NT2/D1 (cell line): ENCODE measurements at regions not wholly inside any gene's neighbourhood (a gene's known extent, or its start where the extent isn't known, plus 50 kb on each side); places are given as distances from the start of the nearest gene placed in this dataset.

ENCODE experiments used
- YY1 ChIP-seq: IDR thresholded peaks from 2 replicates; pipeline ENCODE4 v1.6.1; 2011; ENCODE audit not compliant: insufficient read length, insufficient read depth
- ZNF274 ChIP-seq: IDR thresholded peaks from 2 replicates; pipeline ENCODE4 v1.6.1; 2011; ENCODE audit warnings: mild to moderate bottlenecking, low read depth, low read length

GRCh38 chr4:108237693-108238092 is 69.0 kb upstream of the LEF1 start:
- TF ChIP-seq ZNF274, result no peak
- TF ChIP-seq YY1, result no peak
